ENCODE measurements at regions not wholly inside any gene's neighbourhood (a gene's known extent, or its start where the extent isn't known, plus 50 kb on each side); places are given as distances from the start of the nearest gene placed in this dataset.

DNA sequence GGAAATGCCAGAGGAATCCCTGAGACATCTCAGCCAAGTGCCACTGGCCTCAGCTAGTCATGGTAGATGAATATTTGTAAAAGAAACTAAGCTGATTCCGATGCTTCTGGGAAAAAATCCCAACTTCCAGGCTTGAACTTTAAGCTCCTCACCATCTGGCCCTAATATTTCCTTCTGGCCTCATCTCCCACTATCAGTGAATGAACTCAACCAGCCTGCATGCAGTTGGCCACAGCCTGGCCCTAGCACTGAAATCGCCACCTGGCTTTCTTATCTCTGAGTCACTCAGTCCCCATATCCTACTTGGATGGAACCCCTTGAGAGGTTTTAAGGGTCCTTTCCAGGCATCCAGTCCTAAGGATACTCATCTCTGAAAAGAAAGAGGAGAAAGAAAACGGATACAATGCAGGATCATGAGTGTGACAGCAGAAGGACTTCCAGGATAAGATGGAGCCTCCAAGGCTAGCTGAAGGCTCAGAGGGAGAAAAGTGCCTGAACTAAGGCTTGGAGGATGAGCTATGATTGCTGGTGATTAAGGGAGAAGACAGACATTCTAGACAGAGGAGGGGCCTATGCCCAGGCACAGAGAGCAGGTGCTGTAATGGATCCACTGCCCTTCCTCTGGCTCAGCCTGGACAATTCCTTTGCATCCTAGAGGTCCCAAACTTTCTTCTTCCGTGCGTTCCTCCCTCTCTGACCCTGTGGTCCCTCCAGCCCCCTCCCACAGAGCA lies 141.5 kb upstream of the MYCN start:
- Histone ChIP-seq H3K9me3 (no peaks in the 10 kb centered on the region), H3K27me3 (no peaks in the 10 kb centered on the region), H3K4me1 (no peaks in the 10 kb centered on the region), H3K36me3 (no peaks in the 10 kb centered on the region), H3K4me3 (no peak overlapping the region), H3K27ac (no peak overlapping the region)
- DNase-seq, result no peak
- TF ChIP-seq CTCF (IDR thresholded peaks at IDR 0.05) (no peak), POLR2A (IDR thresholded peaks at IDR 0.05) (no peak)
- intact Hi-C loops (cut with DNase I; ENCODE audit: low total_unique reads), result no loop called here

DNA sequence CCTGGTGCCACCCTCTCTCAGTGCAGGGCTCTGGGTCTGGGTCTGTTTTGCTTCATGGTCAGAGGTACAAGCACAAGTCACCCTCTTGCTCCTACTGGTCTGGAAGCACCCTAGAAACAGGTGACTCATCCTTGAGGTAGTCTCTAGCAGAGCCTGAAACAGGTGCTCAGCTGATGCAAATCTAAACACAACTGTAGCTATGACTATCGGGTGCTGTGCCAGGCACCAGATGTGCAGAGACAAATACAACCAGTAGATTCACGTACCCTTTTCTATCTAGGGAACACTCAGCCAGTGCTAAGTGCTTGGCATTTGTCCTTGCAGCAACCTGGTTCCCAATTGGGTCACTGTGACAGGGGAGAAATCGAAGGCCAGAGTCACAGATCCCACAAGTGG lies 140.9 kb upstream of the MYCN start:
- H3K27me3 ChIP-seq, result no peaks in the 10 kb centered on the region
- no peaks in the 10 kb centered on the region for H3K36me3 ChIP-seq
- intact Hi-C loops (cut with DNase I; ENCODE audit: low total_unique reads), result no loop called here
- H3K4me3 ChIP-seq, result no peak overlapping the region
- H3K9me3 ChIP-seq, result no peaks in the 10 kb centered on the region
- no peak overlapping the region for H3K27ac ChIP-seq
- no peaks in the 10 kb centered on the region for H3K4me1 ChIP-seq
- no peak for DNase-seq
- TF ChIP-seq CTCF (IDR thresholded peaks at IDR 0.05) (no peak), POLR2A (IDR thresholded peaks at IDR 0.05) (no peak)

- H3K4me1 ChIP-seq, result no peaks in the 10 kb centered on the region
- H3K9me3 ChIP-seq, result no peaks in the 10 kb centered on the region
- H3K27ac ChIP-seq, result no peak overlapping the region
- no peaks in the 10 kb centered on the region for H3K27me3 ChIP-seq
- DNase-seq, result no peak
- intact Hi-C loops (cut with DNase I; ENCODE audit: low total_unique reads), result no loop called here
- no peaks in the 10 kb centered on the region for H3K36me3 ChIP-seq
- H3K4me3 ChIP-seq, result no peak overlapping the region
- TF ChIP-seq CTCF (IDR thresholded peaks at IDR 0.05) (no peak), POLR2A (IDR thresholded peaks at IDR 0.05) (no peak)
Measured at GRCh38 chr2:15800495-15801329, 139.6 kb upstream of the MYCN start.

- Histone ChIP-seq H3K27me3 (no peaks in the 10 kb centered on the region), H3K27ac (no peak overlapping the region), H3K4me1 (no peaks in the 10 kb centered on the region), H3K4me3 (no peak overlapping the region), H3K9me3 (no peaks in the 10 kb centered on the region), H3K36me3 (no peaks in the 10 kb centered on the region)
- intact Hi-C loops (cut with DNase I; ENCODE audit: low total_unique reads), result no loop called here
- DNase-seq, result no peak
- TF ChIP-seq POLR2A (IDR thresholded peaks at IDR 0.05), result no peak
- TF ChIP-seq CTCF (IDR thresholded peaks at IDR 0.05), result no peak
Measured at GRCh38 chr2:15801439-15801838, 138.9 kb upstream of the MYCN start.

GRCh38 chr2:15801904-15802303 lies 138.4 kb upstream of the MYCN start:
- Histone ChIP-seq H3K27me3 (no peaks in the 10 kb centered on the region), H3K36me3 (no peaks in the 10 kb centered on the region), H3K4me3 (no peak overlapping the region), H3K9me3 (no peaks in the 10 kb centered on the region), H3K27ac (no peak overlapping the region), H3K4me1 (no peaks in the 10 kb centered on the region)
- intact Hi-C loops (cut with DNase I; ENCODE audit: low total_unique reads), result no loop called here
- DNase-seq, result no peak
- TF ChIP-seq CTCF (IDR thresholded peaks at IDR 0.05), result no peak
- TF ChIP-seq POLR2A (IDR thresholded peaks at IDR 0.05), result no peak

All from uterus (tissue), 3 donors.